Epithelial cell of proximal tubule (primary cell): ENCODE measurements at regions not wholly inside any gene's neighbourhood (a gene's known extent, or its start where the extent isn't known, plus 50 kb on each side); places are given as distances from the start of the nearest gene placed in this dataset.
"Not testable (repeated sequence)": the region's sequence is repeated elsewhere in the genome, so short reads cannot be mapped to it uniquely, and the experiment has no call there.

Experiments used
- DNase-seq: peaks from one replicate; pipeline ENCODE4 v3.0.0-alpha.2; 2011; ENCODE audit warnings: low read depth
- H3K4me3 ChIP-seq: 2 replicates; pipeline ENCODE4 v1.5.1; 2011; ENCODE audit warnings: low read depth, mild to moderate bottlenecking, low read length
- CTCF ChIP-seq: conservative IDR thresholded peaks from 2 replicates; pipeline ENCODE4 v1.5.1; 2012; ENCODE audit warnings: low read depth, mild to moderate bottlenecking, low read length

GRCh38 chr3:22392286-22392685, 641.3 kb upstream of the ZNF385D start:
- DNase-seq: no peak
- no peak for TF ChIP-seq CTCF

GRCh38 chr3:22392859-22393258, 641.8 kb upstream of the ZNF385D start:
- no peak overlapping the region for H3K4me3 ChIP-seq
- TF ChIP-seq CTCF: no peak
- no peak for DNase-seq

More at GRCh38 chr3:22392286-22392685, 641.3 kb upstream of the ZNF385D start:
- no peak overlapping the region for H3K4me3 ChIP-seq

GRCh38 chr3:22399566-22399965, 648.6 kb upstream of the ZNF385D start:
- DNase-seq: no peak
- TF ChIP-seq CTCF: no peak
- no peak overlapping the region for H3K4me3 ChIP-seq

- no peak for TF ChIP-seq CTCF
- no peak overlapping the region for H3K4me3 ChIP-seq
- no peak for DNase-seq
Observed at GRCh38 chr3:22401499-22401898, 650.5 kb upstream of the ZNF385D start.

GRCh38 chr3:22414239-22414638, 663.2 kb upstream of the ZNF385D start:
- TF ChIP-seq CTCF: no peak
- H3K4me3 ChIP-seq: no peak overlapping the region

GRCh38 chr3:22416838-22417446, 665.9 kb upstream of the ZNF385D start:
- DNase-seq, H3K4me3 ChIP-seq: not testable (repeated sequence)

More at GRCh38 chr3:22414239-22414638, 663.2 kb upstream of the ZNF385D start:
- DNase-seq: no peak

GRCh38 chr3:22419261-22419660, 668.3 kb upstream of the ZNF385D start:
- no peak overlapping the region for H3K4me3 ChIP-seq
- DNase-seq: no peak
- TF ChIP-seq CTCF: no peak
